GM13977 (cell line): ENCODE measurements at regions not wholly inside any gene's neighbourhood (a gene's known extent, or its start where the extent isn't known, plus 50 kb on each side); places are given as distances from the start of the nearest gene placed in this dataset.

Experiments
- DNase-seq: peaks from one replicate; pipeline ENCODE4 v3.0.0; 2012; ENCODE audit warnings: low spot score
- CTCF ChIP-seq: IDR thresholded peaks from 2 replicates; pipeline ENCODE4 v1.5.1; 2012; ENCODE audit warnings: mild to moderate bottlenecking, control low read depth; ENCODE audit not compliant: insufficient read depth; ENCODE audit errors: extremely low read depth, missing control alignments
- in situ Hi-C: fragments of 300-500 bp; cut with MboI; formaldehyde crosslinking; loops from one replicate; pipeline ENCODE4 v1.12.0; 2022; ENCODE audit warnings: low sequenced_read_pairs, low pct_unique_long_range_greater_than_20kb, mixed read lengths, inconsistent platforms; ENCODE audit not compliant: unreplicated experiment

- in situ Hi-C loops, result loop anchor here (25.0 kb wide), 1 partner anchor 234 kb away; no protein-coding TSS in a partner anchor
- DNase-seq, result no peak
- no peak for TF ChIP-seq CTCF
Observed at GRCh38 chr5:128903550-128903949, 61.7 kb upstream of the SLC27A6 start.

- in situ Hi-C loops, result loop anchor here (25.0 kb wide), 1 partner anchor 232 kb away; no protein-coding TSS in a partner anchor
- no peak for TF ChIP-seq CTCF
- DNase-seq, result no peak
Observed at GRCh38 chr5:128904805-128905567, 60.3 kb upstream of the SLC27A6 start.

DNA sequence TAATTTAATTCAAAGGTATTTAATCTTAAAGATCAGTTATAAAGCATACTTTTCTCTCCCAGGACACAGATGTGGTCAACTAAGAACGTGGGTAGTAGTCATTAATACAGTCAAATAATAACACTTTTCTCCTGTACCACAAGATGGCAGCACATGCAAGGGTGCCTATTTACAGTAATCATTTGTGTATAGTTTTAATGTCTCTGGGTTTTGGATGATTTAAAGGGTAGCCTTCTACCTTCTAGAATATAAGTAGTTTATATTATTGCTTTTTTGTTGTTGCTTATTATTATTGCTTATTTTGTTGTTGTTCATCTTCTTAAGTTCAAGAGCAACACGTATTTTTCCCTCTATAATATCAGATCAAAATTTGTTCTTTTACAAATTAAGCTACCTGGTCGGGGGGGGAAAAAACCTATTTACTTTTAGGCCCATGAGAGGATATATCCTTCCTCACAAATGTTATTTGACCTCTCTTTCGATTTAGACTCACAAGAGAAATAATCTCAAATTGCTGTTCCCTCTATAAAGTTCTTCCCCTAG lies 59.6 kb upstream of the SLC27A6 start:
- in situ Hi-C loops, result loop anchor here (25.0 kb wide), 1 partner anchor 232 kb away; no protein-coding TSS in a partner anchor
- TF ChIP-seq CTCF, result peak; percentile 78
- peak; percentile 29 for DNase-seq

GRCh38 chr5:128913551-128913950 lies 51.7 kb upstream of the SLC27A6 start:
- TF ChIP-seq CTCF, result no peak
- in situ Hi-C loops, result loop anchor here (25.0 kb wide), 1 partner anchor 224 kb away; no protein-coding TSS in a partner anchor
- DNase-seq, result peak; percentile 2
